Breast epithelium (tissue), 4 donors: ENCODE measurements at regions not wholly inside any gene's neighbourhood (a gene's known extent, or its start where the extent isn't known, plus 50 kb on each side); places are given as distances from the start of the nearest gene placed in this dataset.

Experiments
- DNase-seq, 2 donors: peaks; one replicate each; pipeline ENCODE4 v3.0.0-alpha.2; 2019; ENCODE audit warnings: low spot score in 2 of 2
- H3K27ac ChIP-seq, 2 donors: fragments of 200-600 bp; sonication (generic) in 1 of 2; one replicate each; pipeline ENCODE4 v1.5.1; 2016 to 2019; ENCODE audit warnings: mild to moderate bottlenecking in 1 of 2
- H3K27me3 ChIP-seq, 2 donors: fragments of 200-600 bp; sonication (generic) in 1 of 2; one replicate each; pipeline versions ENCODE4 v1.5.1 to v1.6.0; 2017 to 2019; ENCODE audit warnings: control low read depth in 1 of 2, mild to moderate bottlenecking in 1 of 2
- H3K36me3 ChIP-seq: fragments of 200-600 bp; one replicate; pipeline ENCODE4 v1.5.1; 2019
- H3K4me1 ChIP-seq, 2 donors: fragments of 200-600 bp; sonication (generic); one replicate each; pipeline ENCODE4 v1.5.1; 2016 to 2019; ENCODE audit warnings: control low read depth in 1 of 2
- H3K4me3 ChIP-seq, 3 donors: fragments of 200-600 bp; sonication (generic); 1 replicate in 2 of 3; 2 replicates in 1 of 3; pipeline ENCODE4 v1.5.1; 2016 to 2019; ENCODE audit warnings: mild to moderate bottlenecking in 3 of 3, moderate library complexity in 2 of 3
- H3K9me3 ChIP-seq, 2 donors: fragments of 200-600 bp; sonication (generic) in 1 of 2; one replicate each; pipeline ENCODE4 v1.5.1; 2016 to 2019; ENCODE audit warnings: control low read depth in 1 of 2
- CTCF ChIP-seq, 3 donors: fragments of 450-650 bp; IDR thresholded peaks; one replicate each; pipeline ENCODE4 v1.5.1; 2016 to 2017; ENCODE audit warnings: antibody characterized with exemption in 3 of 3, mild to moderate bottlenecking in 3 of 3, moderate library complexity in 3 of 3
- POLR2A ChIP-seq: fragments of 450-650 bp; IDR thresholded peaks from one replicate; pipeline ENCODE4 v1.6.1; 2016; ENCODE audit warnings: antibody characterized with exemption, mild to moderate bottlenecking, moderate library complexity
- POLR2AphosphoS5 ChIP-seq, 3 donors: sonication (generic); formaldehyde crosslinking; IDR thresholded peaks; one replicate each; pipeline ENCODE4 v1.6.1; 2017; ENCODE audit warnings: antibody characterized with exemption in 3 of 3
- intact Hi-C: fragments of 100-400 bp; cut with DNase I; formaldehyde crosslinking; loops from one replicate; pipeline ENCODE4 v1.15.1; 2023; ENCODE audit warnings: low total_unique reads

GRCh38 chr2:157980020-157980419 lies 103.9 kb upstream of the ACVR1 start:
- Histone ChIP-seq H3K4me1 (no peaks in the 10 kb centered on the region), H3K4me3 (no peak overlapping the region), H3K9me3 (peaks cover 7 to 10% of the 10 kb centered on the region in 2 donors), H3K36me3 (no peaks in the 10 kb centered on the region), H3K27ac (no peak overlapping the region), H3K27me3 (no peaks in the 10 kb centered on the region)
- no peak for TF ChIP-seq POLR2A
- TF ChIP-seq CTCF (IDR thresholded peaks at IDR 0.05) = no peak
- TF ChIP-seq POLR2AphosphoS5 (IDR thresholded peaks at IDR 0.05) = no peak
- intact Hi-C loops = no loop called here
- DNase-seq = no peak

- no peak for DNase-seq
- intact Hi-C loops = no loop called here
- H3K36me3 ChIP-seq = no peaks in the 10 kb centered on the region
These were observed 95.6 kb upstream of the ACVR1 start for GRCh38 chr2:157971702-157972101.

GRCh38 chr2:157967856-157968255 lies 91.7 kb upstream of the ACVR1 start:
- TF ChIP-seq POLR2AphosphoS5 (IDR thresholded peaks at IDR 0.05) (no peak), CTCF (IDR thresholded peaks at IDR 0.05) (no peak), POLR2A (no peak)
- Histone ChIP-seq H3K9me3 (peaks cover 5 to 7% of the 10 kb centered on the region in 2 donors), H3K36me3 (no peaks in the 10 kb centered on the region), H3K27me3 (no peaks in the 10 kb centered on the region), H3K4me1 (no peaks in the 10 kb centered on the region), H3K27ac (no peak overlapping the region), H3K4me3 (no peak overlapping the region)
- DNase-seq = no peak
- intact Hi-C loops = no loop called here

More at GRCh38 chr2:157971702-157972101, 95.6 kb upstream of the ACVR1 start:
- Histone ChIP-seq H3K4me1 (no peaks in the 10 kb centered on the region), H3K27ac (no peak overlapping the region), H3K27me3 (no peaks in the 10 kb centered on the region), H3K4me3 (no peak overlapping the region), H3K9me3 (peaks cover 0 to 3% of the 10 kb centered on the region in 2 donors)
- TF ChIP-seq CTCF (IDR thresholded peaks at IDR 0.05) (no peak), POLR2AphosphoS5 (IDR thresholded peaks at IDR 0.05) (no peak), POLR2A (no peak)

- Histone ChIP-seq H3K4me1 (no peaks in the 10 kb centered on the region), H3K9me3 (peaks cover 21 to 38% of the 10 kb centered on the region in 2 donors), H3K36me3 (no peaks in the 10 kb centered on the region), H3K27me3 (no peaks in the 10 kb centered on the region), H3K27ac (no peak overlapping the region), H3K4me3 (no peak overlapping the region)
- DNase-seq = no peak
- TF ChIP-seq POLR2A (no peak), CTCF (IDR thresholded peaks at IDR 0.05) (no peak), POLR2AphosphoS5 (IDR thresholded peaks at IDR 0.05) (no peak)
- intact Hi-C loops = no loop called here
These were observed 83.1 kb upstream of the ACVR1 start for GRCh38 chr2:157959249-157959648.

- H3K27me3 ChIP-seq = no peaks in the 10 kb centered on the region
- no peak overlapping the region for H3K27ac ChIP-seq
- no peaks in the 10 kb centered on the region for H3K36me3 ChIP-seq
- H3K4me1 ChIP-seq = no peaks in the 10 kb centered on the region
- intact Hi-C loops = no loop called here
- TF ChIP-seq CTCF (IDR thresholded peaks at IDR 0.05) (no peak), POLR2AphosphoS5 (IDR thresholded peaks at IDR 0.05) (no peak), POLR2A (no peak)
- peaks cover 19 to 33% of the 10 kb centered on the region in 2 donors for H3K9me3 ChIP-seq
- no peak overlapping the region for H3K4me3 ChIP-seq
- no peak for DNase-seq
These were observed 81.5 kb upstream of the ACVR1 start for GRCh38 chr2:157957596-157957995.
